ENCODE measurements at regions not wholly inside any gene's neighbourhood (a gene's known extent, or its start where the extent isn't known, plus 50 kb on each side); places are given as distances from the start of the nearest gene placed in this dataset.
"Not testable (repeated sequence)": the region's sequence is repeated elsewhere in the genome, so short reads cannot be mapped to it uniquely, and the experiment has no call there.

- peaks cover 11% of the 10 kb centered on the region for H3K4me1 ChIP-seq (ENCODE audit: control insufficient read depth, low read depth, low read length)
- H3K27ac ChIP-seq (ENCODE audit: low read length); H3K9ac ChIP-seq (ENCODE audit: low read length); H3K36me3 ChIP-seq (ENCODE audit: control insufficient read depth, low read depth, low read length); H3K9me3 ChIP-seq (ENCODE audit: control insufficient read depth, low read depth, low read length); H3K4me3 ChIP-seq (ENCODE audit: low read length); H3K27me3 ChIP-seq (ENCODE audit: control insufficient read depth, insufficient read depth, low read length): not testable (repeated sequence)
Observed at GRCh38 chr1:221965891-221966290, 224.0 kb upstream of the DUSP10 start.

- Histone ChIP-seq H3K9ac (ENCODE audit: low read length) (no peak overlapping the region), H3K27ac (ENCODE audit: low read length) (no peak overlapping the region), H3K36me3 (ENCODE audit: control insufficient read depth, low read depth, low read length) (no peaks in the 10 kb centered on the region), H3K4me1 (ENCODE audit: control insufficient read depth, low read depth, low read length) (peaks cover 11% of the 10 kb centered on the region), H3K4me3 (ENCODE audit: low read length) (no peak overlapping the region), H3K27me3 (ENCODE audit: control insufficient read depth, insufficient read depth, low read length) (no peaks in the 10 kb centered on the region), H3K9me3 (ENCODE audit: control insufficient read depth, low read depth, low read length) (no peaks in the 10 kb centered on the region)
Observed at GRCh38 chr1:221965252-221965651, 223.4 kb upstream of the DUSP10 start.

GRCh38 chr1:221963742-221964141, 221.9 kb upstream of the DUSP10 start:
- peaks cover 11% of the 10 kb centered on the region for H3K4me1 ChIP-seq (ENCODE audit: control insufficient read depth, low read depth, low read length)
- no peaks in the 10 kb centered on the region for H3K36me3 ChIP-seq (ENCODE audit: control insufficient read depth, low read depth, low read length)
- no peak overlapping the region for H3K9ac ChIP-seq (ENCODE audit: low read length)
- no peaks in the 10 kb centered on the region for H3K27me3 ChIP-seq (ENCODE audit: control insufficient read depth, insufficient read depth, low read length)
- H3K4me3 ChIP-seq (ENCODE audit: low read length), result no peak overlapping the region
- H3K9me3 ChIP-seq (ENCODE audit: control insufficient read depth, low read depth, low read length), result no peaks in the 10 kb centered on the region
- H3K27ac ChIP-seq (ENCODE audit: low read length), result no peak overlapping the region

GRCh38 chr1:221962385-221962784, 220.5 kb upstream of the DUSP10 start:
- Histone ChIP-seq H3K27ac (ENCODE audit: low read length) (no peak overlapping the region), H3K4me3 (ENCODE audit: low read length) (no peak overlapping the region), H3K36me3 (ENCODE audit: control insufficient read depth, low read depth, low read length) (no peaks in the 10 kb centered on the region), H3K9me3 (ENCODE audit: control insufficient read depth, low read depth, low read length) (no peaks in the 10 kb centered on the region), H3K9ac (ENCODE audit: low read length) (no peak overlapping the region), H3K27me3 (ENCODE audit: control insufficient read depth, insufficient read depth, low read length) (no peaks in the 10 kb centered on the region), H3K4me1 (ENCODE audit: control insufficient read depth, low read depth, low read length) (peaks cover 11% of the 10 kb centered on the region)

GRCh38 chr1:221961532-221962292, 219.8 kb upstream of the DUSP10 start:
- H3K4me3 ChIP-seq (ENCODE audit: low read length), result no peak overlapping the region
- no peak overlapping the region for H3K9ac ChIP-seq (ENCODE audit: low read length)
- no peaks in the 10 kb centered on the region for H3K36me3 ChIP-seq (ENCODE audit: control insufficient read depth, low read depth, low read length)
- no peaks in the 10 kb centered on the region for H3K27me3 ChIP-seq (ENCODE audit: control insufficient read depth, insufficient read depth, low read length)
- no peak overlapping the region for H3K27ac ChIP-seq (ENCODE audit: low read length)
- no peaks in the 10 kb centered on the region for H3K9me3 ChIP-seq (ENCODE audit: control insufficient read depth, low read depth, low read length)
- peaks cover 11% of the 10 kb centered on the region for H3K4me1 ChIP-seq (ENCODE audit: control insufficient read depth, low read depth, low read length)

- H3K27me3 ChIP-seq (ENCODE audit: control insufficient read depth, insufficient read depth, low read length); H3K4me1 ChIP-seq (ENCODE audit: control insufficient read depth, low read depth, low read length); H3K9ac ChIP-seq (ENCODE audit: low read length); H3K36me3 ChIP-seq (ENCODE audit: control insufficient read depth, low read depth, low read length); H3K9me3 ChIP-seq (ENCODE audit: control insufficient read depth, low read depth, low read length); H3K27ac ChIP-seq (ENCODE audit: low read length); H3K4me3 ChIP-seq (ENCODE audit: low read length): not testable (repeated sequence)
Observed at GRCh38 chr1:221958161-221958562, 216.3 kb upstream of the DUSP10 start.

- H3K36me3 ChIP-seq (ENCODE audit: control insufficient read depth, low read depth, low read length); H3K4me3 ChIP-seq (ENCODE audit: low read length); H3K27ac ChIP-seq (ENCODE audit: low read length); H3K9ac ChIP-seq (ENCODE audit: low read length); H3K4me1 ChIP-seq (ENCODE audit: control insufficient read depth, low read depth, low read length); H3K9me3 ChIP-seq (ENCODE audit: control insufficient read depth, low read depth, low read length); H3K27me3 ChIP-seq (ENCODE audit: control insufficient read depth, insufficient read depth, low read length): not testable (repeated sequence)
Observed at GRCh38 chr1:221957350-221957749, 215.5 kb upstream of the DUSP10 start.

GRCh38 chr1:221949996-221950395, 208.1 kb upstream of the DUSP10 start:
- Histone ChIP-seq H3K9me3 (ENCODE audit: control insufficient read depth, low read depth, low read length) (no peaks in the 10 kb centered on the region), H3K36me3 (ENCODE audit: control insufficient read depth, low read depth, low read length) (no peaks in the 10 kb centered on the region), H3K9ac (ENCODE audit: low read length) (no peak overlapping the region), H3K4me1 (ENCODE audit: control insufficient read depth, low read depth, low read length) (no peaks in the 10 kb centered on the region), H3K27ac (ENCODE audit: low read length) (no peak overlapping the region), H3K4me3 (ENCODE audit: low read length) (no peak overlapping the region), H3K27me3 (ENCODE audit: control insufficient read depth, insufficient read depth, low read length) (no peaks in the 10 kb centered on the region)

GRCh38 chr1:221948459-221948858, 206.6 kb upstream of the DUSP10 start:
- Histone ChIP-seq H3K9me3 (ENCODE audit: control insufficient read depth, low read depth, low read length) (no peaks in the 10 kb centered on the region), H3K4me1 (ENCODE audit: control insufficient read depth, low read depth, low read length) (no peaks in the 10 kb centered on the region), H3K4me3 (ENCODE audit: low read length) (no peak overlapping the region), H3K27ac (ENCODE audit: low read length) (no peak overlapping the region), H3K36me3 (ENCODE audit: control insufficient read depth, low read depth, low read length) (no peaks in the 10 kb centered on the region), H3K27me3 (ENCODE audit: control insufficient read depth, insufficient read depth, low read length) (no peaks in the 10 kb centered on the region), H3K9ac (ENCODE audit: low read length) (no peak overlapping the region)

GRCh38 chr1:221947731-221948130, 205.8 kb upstream of the DUSP10 start:
- no peaks in the 10 kb centered on the region for H3K9me3 ChIP-seq (ENCODE audit: control insufficient read depth, low read depth, low read length)
- H3K27ac ChIP-seq (ENCODE audit: low read length), result no peak overlapping the region
- no peak overlapping the region for H3K4me3 ChIP-seq (ENCODE audit: low read length)
- H3K27me3 ChIP-seq (ENCODE audit: control insufficient read depth, insufficient read depth, low read length), result no peaks in the 10 kb centered on the region
- H3K36me3 ChIP-seq (ENCODE audit: control insufficient read depth, low read depth, low read length), result no peaks in the 10 kb centered on the region
- no peaks in the 10 kb centered on the region for H3K4me1 ChIP-seq (ENCODE audit: control insufficient read depth, low read depth, low read length)
- no peak overlapping the region for H3K9ac ChIP-seq (ENCODE audit: low read length)

GRCh38 chr1:221946768-221947167, 204.9 kb upstream of the DUSP10 start:
- Histone ChIP-seq H3K27ac (ENCODE audit: low read length) (no peak overlapping the region), H3K4me3 (ENCODE audit: low read length) (no peak overlapping the region), H3K4me1 (ENCODE audit: control insufficient read depth, low read depth, low read length) (no peaks in the 10 kb centered on the region), H3K9ac (ENCODE audit: low read length) (no peak overlapping the region), H3K36me3 (ENCODE audit: control insufficient read depth, low read depth, low read length) (no peaks in the 10 kb centered on the region), H3K27me3 (ENCODE audit: control insufficient read depth, insufficient read depth, low read length) (no peaks in the 10 kb centered on the region), H3K9me3 (ENCODE audit: control insufficient read depth, low read depth, low read length) (no peaks in the 10 kb centered on the region)

- Histone ChIP-seq H3K36me3 (ENCODE audit: control insufficient read depth, low read depth, low read length) (no peaks in the 10 kb centered on the region), H3K4me1 (ENCODE audit: control insufficient read depth, low read depth, low read length) (no peaks in the 10 kb centered on the region), H3K4me3 (ENCODE audit: low read length) (no peak overlapping the region), H3K27me3 (ENCODE audit: control insufficient read depth, insufficient read depth, low read length) (no peaks in the 10 kb centered on the region), H3K27ac (ENCODE audit: low read length) (no peak overlapping the region), H3K9me3 (ENCODE audit: control insufficient read depth, low read depth, low read length) (no peaks in the 10 kb centered on the region), H3K9ac (ENCODE audit: low read length) (no peak overlapping the region)
Observed at GRCh38 chr1:221945669-221946068, 203.8 kb upstream of the DUSP10 start.
